CMK (cell line): ENCODE measurements at regions not wholly inside any gene's neighbourhood (a gene's known extent, or its start where the extent isn't known, plus 50 kb on each side); places are given as distances from the start of the nearest gene placed in this dataset.
"Not testable (repeated sequence)": the region's sequence is repeated elsewhere in the genome, so short reads cannot be mapped to it uniquely, and the experiment has no call there.

Experiments
- DNase-seq: peaks from one replicate; pipeline ENCODE4 v3.0.0-alpha.2; 2010; ENCODE audit warnings: low read depth

DNA sequence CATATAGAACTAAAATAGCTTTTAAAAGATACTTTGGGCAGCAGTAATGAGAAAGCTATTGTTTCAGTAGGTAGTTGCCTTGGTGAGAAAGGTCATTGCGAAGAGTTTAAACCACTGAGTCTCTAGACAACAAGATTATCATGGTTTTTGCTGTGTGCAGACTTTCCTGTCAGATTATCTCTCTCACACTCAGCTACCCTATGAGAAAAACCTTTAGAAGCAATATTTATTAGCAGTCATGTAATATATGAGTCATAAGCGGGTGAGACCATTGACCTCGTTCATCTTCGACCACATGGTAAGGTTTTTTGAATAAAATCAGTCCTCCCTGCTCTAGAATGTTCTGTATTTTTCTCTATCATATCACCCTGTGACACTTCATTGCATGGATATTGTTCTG lies 59.9 kb downstream of the GPR65 start:
- DNase-seq, result no peak

DNA sequence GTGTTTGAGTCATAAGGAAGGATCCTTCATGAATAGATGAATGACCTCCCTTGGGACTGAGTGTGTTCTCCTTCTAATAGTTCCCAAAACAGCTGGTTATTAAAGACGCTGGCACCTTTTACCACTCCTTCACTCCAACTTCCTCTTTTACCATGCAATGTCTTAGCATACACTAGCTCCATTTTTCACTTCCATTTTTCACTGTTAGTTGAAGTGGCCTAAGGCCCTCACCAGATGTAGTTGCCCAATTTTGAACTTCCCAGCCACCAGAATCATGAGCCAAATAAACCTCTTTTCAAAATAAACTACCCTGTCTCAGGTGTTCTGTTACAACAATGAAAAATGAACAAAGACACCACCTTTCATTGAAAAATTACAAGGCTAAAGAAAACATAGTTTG lies 64.7 kb downstream of the GPR65 start:
- DNase-seq, result no peak

DNA sequence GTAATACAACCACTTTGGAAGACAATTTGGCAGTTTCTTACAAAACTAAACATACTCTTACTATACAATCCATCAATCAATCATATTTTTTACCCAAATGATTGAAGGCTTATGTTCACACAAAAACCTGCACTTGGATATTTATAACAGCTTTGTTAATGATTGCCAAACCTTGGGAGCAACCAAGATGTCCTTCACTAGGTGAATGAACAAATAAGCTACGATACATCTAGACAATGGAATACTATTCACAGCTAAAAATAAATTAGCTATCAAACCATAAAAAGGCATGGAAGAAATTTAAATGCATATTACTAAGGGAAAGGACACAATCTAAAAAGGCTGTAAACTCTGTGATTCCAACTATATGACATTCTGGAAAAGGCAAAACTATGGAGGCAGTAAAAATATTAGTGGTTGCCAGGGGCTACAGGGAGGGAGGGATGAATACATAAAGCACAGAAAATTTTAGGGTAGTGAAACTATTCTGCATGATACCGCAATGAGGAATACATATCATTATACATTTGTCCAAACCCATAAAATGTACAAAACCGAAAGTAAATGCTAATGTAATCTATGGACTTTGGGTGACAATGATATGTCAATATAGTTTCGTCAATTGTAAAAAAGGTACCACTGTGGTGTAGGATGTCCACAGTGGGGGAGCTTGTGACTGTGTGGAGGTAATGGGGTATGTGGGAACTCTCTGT lies 70.5 kb downstream of the GPR65 start:
- DNase-seq, result no peak

DNA sequence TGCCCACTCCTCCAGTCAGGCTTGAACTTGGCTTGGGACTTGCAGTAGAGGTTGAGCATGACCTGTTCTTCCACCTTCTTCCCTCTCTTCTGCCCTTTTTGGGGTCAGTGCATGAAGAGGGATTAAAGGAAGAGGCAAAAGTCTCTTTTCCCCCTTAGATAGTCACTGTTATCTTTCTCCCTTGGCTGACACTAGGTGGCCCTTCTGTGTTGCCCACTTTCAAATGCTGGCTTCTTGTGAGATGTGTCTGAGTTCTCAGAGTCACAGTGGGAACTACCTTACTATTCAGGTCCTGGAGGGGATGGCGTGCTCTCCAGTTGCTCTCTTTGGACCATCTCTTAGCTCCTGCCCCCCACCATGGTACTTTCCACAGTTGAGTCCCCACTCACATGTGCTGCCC lies 73.6 kb downstream of the GPR65 start:
- no peak for DNase-seq

DNA sequence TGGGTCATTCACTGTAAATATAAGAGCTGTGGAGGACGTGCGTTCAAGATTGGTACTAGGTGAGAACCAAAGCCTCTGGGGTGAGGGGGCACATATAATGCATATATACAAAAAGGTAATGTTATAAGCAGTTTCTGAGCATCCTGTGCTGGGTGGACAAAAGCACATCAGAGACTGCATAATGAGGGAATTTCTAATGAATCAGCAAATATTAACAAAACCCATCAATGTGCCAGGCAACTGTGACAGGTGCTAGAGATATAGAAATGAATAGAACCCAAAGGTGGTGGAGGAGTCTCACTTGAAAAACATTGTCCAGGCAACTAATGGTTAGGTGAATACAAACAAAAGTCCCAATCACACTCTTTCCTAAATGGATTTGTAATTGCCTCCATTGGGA lies 74.7 kb downstream of the GPR65 start:
- no peak for DNase-seq

DNA sequence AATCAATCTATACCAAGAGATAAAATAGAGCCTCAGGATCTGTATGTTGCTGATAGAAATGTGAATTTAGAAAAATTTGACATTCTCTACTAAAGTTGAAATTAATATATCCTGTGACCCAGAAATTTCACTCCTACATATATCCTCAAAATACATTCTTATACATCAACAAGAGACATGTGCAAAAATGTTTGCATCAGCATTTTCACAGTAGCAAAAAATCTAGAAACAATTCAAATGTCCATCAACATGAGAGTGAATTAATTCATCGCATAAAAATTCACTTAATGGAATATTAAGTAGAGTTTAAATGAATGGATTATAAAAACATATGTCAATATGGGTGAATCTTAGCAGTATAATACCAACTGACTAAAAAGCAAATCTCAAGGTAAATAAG lies 80.8 kb downstream of the GPR65 start:
- no peak for DNase-seq

DNA sequence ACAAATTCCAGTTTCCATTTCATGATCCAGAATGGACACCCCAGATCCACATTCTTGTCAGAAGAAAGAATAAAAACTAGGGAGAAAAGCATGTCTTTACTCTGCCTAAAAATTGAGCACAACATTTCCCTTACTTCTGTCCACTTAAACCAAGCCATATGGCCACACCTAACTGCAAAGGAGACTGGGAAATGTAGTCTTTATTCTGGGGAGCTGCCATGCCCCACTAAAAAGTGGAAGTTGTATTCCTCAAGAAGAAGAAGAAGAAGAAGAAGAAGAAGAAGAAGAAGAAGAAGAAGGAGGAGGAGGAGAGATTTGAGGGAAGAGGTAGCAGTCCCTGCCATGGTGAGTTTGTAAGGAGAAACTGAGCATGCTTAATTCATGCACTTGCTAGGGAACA lies 84.5 kb downstream of the GPR65 start:
- DNase-seq, result no peak

DNA sequence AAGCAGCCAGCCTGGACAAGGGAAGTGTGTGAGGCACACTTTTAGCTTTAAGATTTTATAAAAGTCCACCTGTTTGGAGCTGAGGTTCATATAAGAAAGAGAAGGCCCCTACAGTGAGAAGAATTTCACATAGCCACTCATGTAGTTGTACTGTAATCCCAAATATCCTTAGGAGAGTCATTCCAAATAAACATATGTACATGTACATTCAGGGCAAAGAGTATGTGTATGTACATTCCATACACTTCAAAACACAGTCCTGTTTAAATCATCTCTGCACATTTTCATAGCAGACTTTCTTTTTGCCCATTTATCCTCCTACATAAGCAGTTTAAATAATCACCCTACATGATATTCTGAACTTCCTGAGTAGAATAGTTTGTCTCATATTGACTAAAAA lies 87.6 kb downstream of the GPR65 start:
- no peak for DNase-seq

DNA sequence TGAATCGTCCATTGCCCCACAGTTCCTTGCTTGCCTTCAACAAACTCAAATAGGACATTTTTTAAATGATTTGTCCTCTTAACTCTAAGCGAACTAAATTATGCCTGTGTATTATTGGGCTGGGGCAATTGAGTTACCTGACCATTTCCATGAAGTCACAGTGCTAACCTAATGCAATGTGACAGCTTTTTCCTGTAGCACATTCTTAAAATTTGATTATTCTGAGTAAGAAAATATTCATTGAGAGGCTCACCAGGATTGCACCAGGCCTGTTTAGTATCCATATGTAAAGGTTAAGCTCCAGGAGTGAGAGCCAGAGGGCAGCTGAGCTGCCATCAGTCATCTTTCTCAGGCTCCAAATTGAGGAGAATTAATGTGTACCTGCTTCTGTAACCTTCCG lies 90.9 kb downstream of the GPR65 start:
- DNase-seq, result no peak

DNA sequence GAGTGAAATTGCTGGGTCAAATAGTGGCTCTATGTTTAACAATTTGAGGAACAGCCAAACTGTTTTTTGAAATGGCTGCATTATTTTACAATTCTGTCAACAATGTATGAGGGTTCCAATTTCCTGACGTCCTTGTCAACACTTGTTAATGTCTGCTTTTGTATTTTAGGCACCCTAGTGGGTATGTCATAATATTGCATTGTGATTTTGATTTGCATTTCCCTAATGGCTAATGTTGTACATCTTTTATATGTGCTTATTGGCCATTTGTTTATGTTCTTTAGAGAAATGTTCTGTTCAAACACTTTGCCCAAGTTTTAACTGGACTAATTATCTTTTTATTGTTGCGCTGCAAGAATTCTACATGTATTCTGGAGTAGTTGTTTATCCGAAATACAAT lies 93.2 kb downstream of the GPR65 start:
- DNase-seq, result peak; percentile 12

DNA sequence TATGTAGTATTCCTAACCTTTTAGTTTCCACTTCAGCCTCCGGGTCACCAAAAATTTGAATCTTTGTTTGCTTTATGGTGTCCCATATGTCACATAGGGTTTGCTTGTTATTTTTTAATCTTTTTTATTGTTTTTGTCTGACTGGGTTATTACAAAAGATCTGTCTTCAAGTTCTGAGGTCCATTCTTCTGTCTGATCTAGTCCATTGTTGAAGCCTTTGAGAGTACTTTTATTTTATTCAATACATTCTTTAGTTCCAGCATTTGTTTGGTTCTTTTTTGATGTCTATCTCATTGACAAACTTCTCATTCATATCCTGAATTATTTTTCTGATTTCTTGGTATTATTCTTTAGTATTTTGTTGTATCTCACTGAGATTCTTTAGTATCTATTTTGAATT lies 99.8 kb downstream of the GPR65 start:
- no peak for DNase-seq

DNA sequence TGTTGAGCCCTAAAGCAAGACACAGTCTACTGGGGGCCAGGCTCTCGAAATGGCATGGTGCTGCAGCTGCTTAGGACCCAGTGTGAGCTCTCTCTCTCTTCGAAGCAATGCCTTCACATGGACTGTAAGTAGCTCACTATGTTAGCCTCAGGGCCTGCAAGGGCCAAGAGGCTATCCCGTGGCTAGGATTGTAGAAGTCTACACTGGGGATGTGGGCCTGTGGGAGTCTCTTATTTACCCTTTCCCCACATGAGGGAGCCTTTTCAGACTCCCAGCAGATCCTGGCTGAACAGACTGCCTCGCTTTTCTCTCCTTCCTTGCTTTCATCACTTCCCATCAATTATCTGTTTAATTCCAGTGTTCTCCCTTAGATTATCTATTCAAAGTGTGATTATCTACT lies 101.4 kb downstream of the GPR65 start:
- no peak for DNase-seq

DNA sequence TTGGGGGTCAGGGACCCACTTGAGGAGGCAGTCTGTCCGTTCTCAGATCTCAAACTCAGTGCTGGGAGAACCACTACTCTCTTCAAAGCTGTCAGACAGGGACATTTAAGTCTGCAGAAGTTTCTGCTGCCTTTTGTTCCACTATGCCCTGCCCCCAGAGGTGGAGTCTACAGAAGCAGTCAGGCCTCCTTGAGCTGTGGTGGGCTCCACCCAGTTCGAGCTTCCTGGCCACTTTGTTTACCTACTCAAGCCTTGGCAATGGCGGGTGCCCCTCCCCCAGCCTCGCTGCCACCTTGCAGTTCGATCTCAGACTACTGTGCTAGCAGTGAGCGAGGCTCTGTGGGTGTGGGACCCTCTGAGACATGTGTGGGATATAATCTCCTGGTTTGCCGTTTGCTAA lies 122.7 kb downstream of the GPR65 start:
- DNase-seq, result not testable (repeated sequence)

DNA sequence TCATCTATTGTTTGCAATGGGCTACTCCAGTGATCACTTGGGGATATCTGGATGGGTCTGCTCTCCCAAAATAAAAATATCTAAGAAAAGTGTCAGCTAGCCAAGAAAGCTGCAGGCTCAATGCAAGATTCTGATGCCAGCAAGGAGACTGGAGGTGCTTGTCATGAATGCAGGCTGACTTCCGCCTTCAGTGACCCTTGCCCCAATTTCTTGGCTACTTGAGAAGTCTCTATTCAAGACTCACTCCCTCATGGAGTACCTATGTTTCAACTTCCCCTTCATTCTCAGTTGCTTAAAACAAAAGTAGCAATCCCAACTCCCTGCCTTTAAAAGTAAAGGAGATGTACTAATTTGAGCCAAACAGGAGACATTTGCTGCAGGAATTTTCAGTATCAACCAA lies 123.9 kb downstream of the GPR65 start:
- DNase-seq, result no peak

DNA sequence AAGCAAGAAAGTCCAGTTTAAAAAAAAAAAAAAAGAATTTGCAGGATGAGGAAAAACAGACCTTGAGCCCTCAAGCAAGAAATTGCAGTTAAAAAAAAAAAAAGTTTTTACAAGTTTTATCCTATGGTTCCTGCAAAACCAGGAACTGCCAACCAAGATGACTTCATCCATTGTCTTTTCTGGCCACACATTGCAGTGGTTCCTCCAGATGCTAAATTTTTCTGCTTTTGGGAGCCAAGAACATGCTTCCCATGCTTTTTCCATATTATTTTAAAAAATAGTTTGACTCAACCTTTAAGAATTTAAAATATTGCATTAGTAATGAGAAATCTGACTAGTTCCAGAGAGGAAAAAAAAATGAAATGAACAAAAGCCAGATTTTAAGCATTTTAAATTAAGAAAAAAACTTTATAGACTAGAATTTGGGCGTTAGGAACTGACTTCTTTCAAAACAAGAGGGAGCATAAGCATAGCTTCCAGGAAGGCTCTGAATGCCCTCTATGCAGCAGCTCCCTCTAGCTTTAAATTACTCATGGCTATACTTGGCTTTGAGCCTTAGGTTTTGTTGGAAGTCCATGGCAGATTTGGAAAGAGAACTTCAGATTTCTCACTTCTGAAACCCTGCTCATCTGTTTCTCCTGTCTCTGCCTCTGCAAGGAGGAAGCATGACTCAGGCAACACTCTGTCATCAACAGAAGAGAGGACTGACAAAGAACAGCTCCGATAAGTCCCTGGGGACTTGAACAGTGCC lies 124.5 kb downstream of the GPR65 start:
- peak; percentile 25 for DNase-seq

DNA sequence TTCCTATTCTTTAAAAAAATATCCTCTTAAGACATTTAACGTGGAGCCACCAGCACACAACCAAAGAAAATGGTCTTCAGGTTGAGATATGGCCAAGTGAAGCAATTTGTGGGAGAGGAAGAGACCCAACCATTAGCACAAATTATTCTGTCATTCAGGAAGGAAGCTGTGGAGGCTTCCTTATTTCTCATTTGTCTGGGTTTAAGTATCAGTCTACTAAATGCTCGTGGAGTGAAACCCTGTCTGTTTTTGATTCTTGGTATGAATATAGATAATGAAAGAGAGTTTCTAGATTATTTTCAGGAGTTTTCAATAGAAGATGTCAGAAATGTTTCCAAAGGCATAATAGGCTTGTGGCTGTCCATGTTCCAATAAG lies 125.1 kb downstream of the GPR65 start:
- DNase-seq, result no peak
